ENCODE measurements at regions not wholly inside any gene's neighbourhood (a gene's known extent, or its start where the extent isn't known, plus 50 kb on each side); places are given as distances from the start of the nearest gene placed in this dataset.

- H3K36me3 ChIP-seq (replicated peaks) = no peaks in the 10 kb centered on the region
- no peaks in the 10 kb centered on the region for H3K27me3 ChIP-seq (ENCODE audit: low read depth)
- no peak for DNase-seq (ENCODE audit: low spot score in 2 of 2)
- no peak overlapping the region for H3K4me3 ChIP-seq
- in situ Hi-C loops (cut with MboI; ENCODE audit: low sequenced_read_pairs) = no loop called here
- H3K9me3 ChIP-seq = no peaks in the 10 kb centered on the region
- no peaks in the 10 kb centered on the region for H3K4me1 ChIP-seq
These were observed 397.8 kb downstream of the METTL4 start for GRCh38 chr18:2173486-2173885.

GRCh38 chr18:2178036-2178435, 393.3 kb downstream of the METTL4 start:
- Histone ChIP-seq H3K27me3 (ENCODE audit: low read depth) (no peaks in the 10 kb centered on the region), H3K4me1 (no peaks in the 10 kb centered on the region), H3K4me3 (no peak overlapping the region), H3K9me3 (no peaks in the 10 kb centered on the region), H3K36me3 (replicated peaks) (no peaks in the 10 kb centered on the region)
- in situ Hi-C loops (cut with MboI; ENCODE audit: low sequenced_read_pairs) = no loop called here
- no peak for DNase-seq (ENCODE audit: low spot score in 2 of 2)

GRCh38 chr18:2179498-2180183, 391.7 kb downstream of the METTL4 start:
- Histone ChIP-seq H3K36me3 (replicated peaks) (no peaks in the 10 kb centered on the region), H3K4me3 (no peak overlapping the region), H3K9me3 (no peaks in the 10 kb centered on the region), H3K4me1 (no peaks in the 10 kb centered on the region), H3K27me3 (ENCODE audit: low read depth) (no peaks in the 10 kb centered on the region)
- in situ Hi-C loops (cut with MboI; ENCODE audit: low sequenced_read_pairs) = no loop called here
- no peak for DNase-seq (ENCODE audit: low spot score in 2 of 2)

GRCh38 chr18:2180586-2180985, 390.7 kb downstream of the METTL4 start:
- Histone ChIP-seq H3K4me3 (no peak overlapping the region), H3K36me3 (replicated peaks) (no peaks in the 10 kb centered on the region), H3K9me3 (no peaks in the 10 kb centered on the region), H3K27me3 (ENCODE audit: low read depth) (no peaks in the 10 kb centered on the region), H3K4me1 (no peaks in the 10 kb centered on the region)
- in situ Hi-C loops (cut with MboI; ENCODE audit: low sequenced_read_pairs) = no loop called here
- DNase-seq (ENCODE audit: low spot score in 2 of 2) = no peak

GRCh38 chr18:2183432-2183831, 387.9 kb downstream of the METTL4 start:
- in situ Hi-C loops (cut with MboI; ENCODE audit: low sequenced_read_pairs) = no loop called here
- no peaks in the 10 kb centered on the region for H3K4me1 ChIP-seq
- no peaks in the 10 kb centered on the region for H3K9me3 ChIP-seq
- H3K4me3 ChIP-seq = no peak overlapping the region
- no peak for DNase-seq (ENCODE audit: low spot score in 2 of 2)
- 0 out of 2 replicates have a peak, but pooled peaks cover 2% of the 10 kb centered on the region for H3K27me3 ChIP-seq (ENCODE audit: low read depth)
- no peaks in the 10 kb centered on the region for H3K36me3 ChIP-seq (replicated peaks)

- in situ Hi-C loops (cut with MboI; ENCODE audit: low sequenced_read_pairs) = no loop called here
- 0 out of 2 replicates have a peak, but pooled peaks cover 2% of the 10 kb centered on the region for H3K27me3 ChIP-seq (ENCODE audit: low read depth)
These were observed 384.3 kb downstream of the METTL4 start for GRCh38 chr18:2186967-2187366.

GRCh38 chr18:2188258-2188657, 383.0 kb downstream of the METTL4 start:
- Histone ChIP-seq H3K4me1 (no peaks in the 10 kb centered on the region), H3K4me3 (no peak overlapping the region), H3K27me3 (ENCODE audit: low read depth) (0 out of 2 replicates have a peak, but pooled peaks cover 2% of the 10 kb centered on the region), H3K36me3 (replicated peaks) (no peaks in the 10 kb centered on the region), H3K9me3 (no peaks in the 10 kb centered on the region)
- DNase-seq (ENCODE audit: low spot score in 2 of 2) = no peak
- in situ Hi-C loops (cut with MboI; ENCODE audit: low sequenced_read_pairs) = no loop called here

More at GRCh38 chr18:2186967-2187366, 384.3 kb downstream of the METTL4 start:
- Histone ChIP-seq H3K4me1 (no peaks in the 10 kb centered on the region), H3K4me3 (no peak overlapping the region), H3K9me3 (no peaks in the 10 kb centered on the region), H3K36me3 (replicated peaks) (no peaks in the 10 kb centered on the region)
- DNase-seq (ENCODE audit: low spot score in 2 of 2) = no peak

- no peak overlapping the region for H3K4me3 ChIP-seq
- no peaks in the 10 kb centered on the region for H3K4me1 ChIP-seq
- no peak for DNase-seq (ENCODE audit: low spot score in 2 of 2)
- in situ Hi-C loops (cut with MboI; ENCODE audit: low sequenced_read_pairs) = no loop called here
- H3K9me3 ChIP-seq = no peaks in the 10 kb centered on the region
- 0 out of 2 replicates have a peak, but pooled peaks cover 2% of the 10 kb centered on the region for H3K27me3 ChIP-seq (ENCODE audit: low read depth)
- H3K36me3 ChIP-seq (replicated peaks) = no peaks in the 10 kb centered on the region
These were observed 380.0 kb downstream of the METTL4 start for GRCh38 chr18:2191180-2191790.

GRCh38 chr18:2192562-2192961, 378.7 kb downstream of the METTL4 start:
- H3K27me3 ChIP-seq (ENCODE audit: low read depth) = no peaks in the 10 kb centered on the region
- H3K4me3 ChIP-seq = no peak overlapping the region
- in situ Hi-C loops (cut with MboI; ENCODE audit: low sequenced_read_pairs) = no loop called here
- H3K9me3 ChIP-seq = no peaks in the 10 kb centered on the region
- no peaks in the 10 kb centered on the region for H3K36me3 ChIP-seq (replicated peaks)
- H3K4me1 ChIP-seq = no peaks in the 10 kb centered on the region
- no peak for DNase-seq (ENCODE audit: low spot score in 2 of 2)

- no peak overlapping the region for H3K4me3 ChIP-seq
- DNase-seq (ENCODE audit: low spot score in 2 of 2) = no peak
- in situ Hi-C loops (cut with MboI; ENCODE audit: low sequenced_read_pairs) = no loop called here
- H3K36me3 ChIP-seq (replicated peaks) = no peaks in the 10 kb centered on the region; the same call in 1 of the 2 replicates
- no peaks in the 10 kb centered on the region for H3K4me1 ChIP-seq
- no peaks in the 10 kb centered on the region for H3K9me3 ChIP-seq
- H3K27me3 ChIP-seq (ENCODE audit: low read depth) = no peaks in the 10 kb centered on the region
These were observed 373.4 kb downstream of the METTL4 start for GRCh38 chr18:2197946-2198345.

GRCh38 chr18:2199060-2199459, 372.2 kb downstream of the METTL4 start:
- no peaks in the 10 kb centered on the region for H3K27me3 ChIP-seq (ENCODE audit: low read depth)
- H3K9me3 ChIP-seq = no peaks in the 10 kb centered on the region
- no peak for DNase-seq (ENCODE audit: low spot score in 2 of 2)
- in situ Hi-C loops (cut with MboI; ENCODE audit: low sequenced_read_pairs) = no loop called here
- no peaks in the 10 kb centered on the region for H3K4me1 ChIP-seq
- no peak overlapping the region for H3K4me3 ChIP-seq
- H3K36me3 ChIP-seq (replicated peaks) = no peaks in the 10 kb centered on the region; the same call in 1 of the 2 replicates

GRCh38 chr18:2201036-2201600, 370.2 kb downstream of the METTL4 start:
- no peak overlapping the region for H3K4me3 ChIP-seq
- H3K36me3 ChIP-seq (replicated peaks) = no peaks in the 10 kb centered on the region; the same call in 1 of the 2 replicates
- in situ Hi-C loops (cut with MboI; ENCODE audit: low sequenced_read_pairs) = no loop called here
- H3K9me3 ChIP-seq = no peaks in the 10 kb centered on the region
- H3K4me1 ChIP-seq = no peaks in the 10 kb centered on the region
- H3K27me3 ChIP-seq (ENCODE audit: low read depth) = no peaks in the 10 kb centered on the region
- DNase-seq (ENCODE audit: low spot score in 2 of 2) = no peak

GRCh38 chr18:2204736-2205135, 366.6 kb downstream of the METTL4 start:
- in situ Hi-C loops (cut with MboI; ENCODE audit: low sequenced_read_pairs) = no loop called here
- Histone ChIP-seq H3K4me1 (no peaks in the 10 kb centered on the region), H3K9me3 (no peaks in the 10 kb centered on the region), H3K27me3 (ENCODE audit: low read depth) (no peaks in the 10 kb centered on the region), H3K4me3 (no peak overlapping the region), H3K36me3 (replicated peaks) (no peaks in the 10 kb centered on the region; the same call in 1 of the 2 replicates)
- DNase-seq (ENCODE audit: low spot score in 2 of 2) = no peak

GRCh38 chr18:2207294-2207693, 364.0 kb downstream of the METTL4 start:
- Histone ChIP-seq H3K9me3 (no peaks in the 10 kb centered on the region), H3K27me3 (ENCODE audit: low read depth) (no peaks in the 10 kb centered on the region), H3K4me1 (peaks cover 5% of the 10 kb centered on the region), H3K4me3 (no peak overlapping the region), H3K36me3 (replicated peaks) (no peaks in the 10 kb centered on the region)
- DNase-seq (ENCODE audit: low spot score in 2 of 2) = no peak
- in situ Hi-C loops (cut with MboI; ENCODE audit: low sequenced_read_pairs) = no loop called here

All from HAP-1 (cell line).